GM23338 (cell line): ENCODE measurements at regions not wholly inside any gene's neighbourhood (a gene's known extent, or its start where the extent isn't known, plus 50 kb on each side); places are given as distances from the start of the nearest gene placed in this dataset.
A peak's percentile ranks its signal among the peaks of the same experiment; 100 is the strongest.
"Not testable (repeated sequence)": the region's sequence is repeated elsewhere in the genome, so short reads cannot be mapped to it uniquely, and the experiment has no call there.

Source experiments
- ATAC-seq: fragments of 200-7000 bp; cut with Tn5 transposase; 3 replicates; pipeline ENCODE4 v1.9.1; 2020
- DNase-seq: peaks from one replicate; pipeline ENCODE4 v3.0.0-alpha.2; 2015; ENCODE audit warnings: low spot score
- H2AFZ ChIP-seq: fragments of 200-600 bp; sonication (generic); 2 replicates; pipeline ENCODE4 v1.8.0; 2016; ENCODE audit warnings: antibody characterized with exemption, mild to moderate bottlenecking, moderate library complexity
- H3F3A ChIP-seq: fragments of 200-600 bp; sonication (generic); replicated peaks from 2 replicates; pipeline ENCODE4 v1.8.0; 2017; ENCODE audit warnings: antibody characterized with exemption, mixed run types, low read depth
- H3K27ac ChIP-seq: fragments of 200-600 bp; sonication (generic); 2 replicates; pipeline ENCODE4 v1.6.1; 2016; ENCODE audit warnings: low read depth
- H3K27me3 ChIP-seq: fragments of 200-600 bp; sonication (generic); 2 replicates; pipeline ENCODE4 v1.8.0; 2016; ENCODE audit warnings: mild to moderate bottlenecking, mixed run types, moderate library complexity; ENCODE audit not compliant: insufficient read depth
- H3K36me3 ChIP-seq: fragments of 200-600 bp; sonication (generic); 2 replicates; pipeline ENCODE4 v1.8.0; 2016; ENCODE audit warnings: mild to moderate bottlenecking; ENCODE audit not compliant: insufficient read depth
- H3K4me1 ChIP-seq: fragments of 200-600 bp; sonication (generic); 2 replicates; pipeline ENCODE4 v1.8.0; 2016; ENCODE audit warnings: mild to moderate bottlenecking, moderate library complexity; ENCODE audit not compliant: insufficient read depth
- H3K4me2 ChIP-seq: fragments of 200-600 bp; sonication (generic); 2 replicates; pipeline ENCODE4 v1.7.1; 2017; ENCODE audit warnings: mixed run types
- H3K4me3 ChIP-seq: fragments of 200-600 bp; sonication (generic); 2 replicates; pipeline ENCODE4 v1.6.1; 2016; ENCODE audit warnings: mixed run types
- H3K79me2 ChIP-seq: fragments of 200-600 bp; sonication (generic); replicated peaks from 2 replicates; pipeline ENCODE4 v1.8.0; 2017; ENCODE audit warnings: mild to moderate bottlenecking; ENCODE audit not compliant: insufficient read depth
- H3K9me2 ChIP-seq: fragments of 200-600 bp; sonication (generic); 2 replicates; pipeline ENCODE4 v1.8.0; 2017; ENCODE audit not compliant: insufficient read depth
- H4K20me1 ChIP-seq: fragments of 200-600 bp; sonication (generic); replicated peaks from 2 replicates; pipeline ENCODE4 v1.8.0; 2017; ENCODE audit warnings: mild to moderate bottlenecking; ENCODE audit not compliant: insufficient read depth
- H3K27ac Mint-ChIP-seq: 2 replicates; pipeline ENCODE4 v1.8.0; 2020; ENCODE audit warnings: inconsistent platforms, mild to moderate bottlenecking, moderate library complexity, mixed read lengths
- H3K27me3 Mint-ChIP-seq: 3 replicates; pipeline ENCODE4 v1.8.0; 2022; ENCODE audit warnings: low read depth, mild to moderate bottlenecking, moderate library complexity, mixed read lengths, inconsistent platforms; ENCODE audit not compliant: insufficient read depth, poor library complexity
- H3K36me3 Mint-ChIP-seq: 3 replicates; pipeline ENCODE4 v1.8.0; 2021; ENCODE audit warnings: low read depth, mild to moderate bottlenecking, inconsistent platforms, moderate library complexity, mixed read lengths
- H3K4me1 Mint-ChIP-seq: 3 replicates; pipeline ENCODE4 v1.8.0; 2020; ENCODE audit warnings: mild to moderate bottlenecking, inconsistent platforms, mixed read lengths
- H3K4me3 Mint-ChIP-seq: 3 replicates; pipeline ENCODE4 v1.8.0; 2021; ENCODE audit warnings: moderate library complexity, mild to moderate bottlenecking, inconsistent platforms, mixed read lengths
- H3K9me3 Mint-ChIP-seq: 3 replicates; pipeline ENCODE4 v1.8.0; 2020; ENCODE audit warnings: moderate library complexity, mild to moderate bottlenecking, inconsistent platforms, mixed read lengths
- CTCF ChIP-seq, 2 experiments: fragments of 200-600 bp in 1 of 2; sonication (generic) in 1 of 2; conservative IDR thresholded peaks; 2 replicates each; pipeline versions ENCODE4 v1.5.1 to v1.6.1; 2016 to 2017; ENCODE audit warnings: antibody characterized with exemption in 2 of 2, low read depth in 2 of 2, mild to moderate bottlenecking in 2 of 2, moderate library complexity in 1 of 2
- EZH2phosphoT487 ChIP-seq: fragments of 200-600 bp; sonication (generic); IDR thresholded peaks from one replicate; pipeline ENCODE4 v1.8.1; 2018; ENCODE audit warnings: antibody characterized with exemption; ENCODE audit not compliant: unreplicated experiment
- POLR2AphosphoS5 ChIP-seq: IDR thresholded peaks from 2 replicates; pipeline ENCODE4 v1.6.1; 2016; ENCODE audit warnings: antibody characterized with exemption, low read depth
- STAT1 ChIP-seq: IDR thresholded peaks from one replicate; pipeline ENCODE4 v1.6.1; 2016; ENCODE audit warnings: antibody characterized with exemption; ENCODE audit not compliant: unreplicated experiment

GRCh38 chr1:58051187-58051586, 495.3 kb downstream of the OMA1 start:
- not testable (repeated sequence) for ATAC-seq, H3K36me3 ChIP-seq, H3K79me2 ChIP-seq, H2AFZ ChIP-seq, H3K27ac Mint-ChIP-seq, H3K4me1 Mint-ChIP-seq, DNase-seq, H3K27me3 Mint-ChIP-seq, H3K4me3 ChIP-seq, H3K27me3 ChIP-seq, H3K4me2 ChIP-seq, H3K4me3 Mint-ChIP-seq, H3K4me1 ChIP-seq, H3K27ac ChIP-seq, H4K20me1 ChIP-seq, H3K9me2 ChIP-seq, H3F3A ChIP-seq
- Mint-ChIP-seq H3K36me3 (peaks cover 27% of the 10 kb centered on the region), H3K9me3 (peaks cover 34% of the 10 kb centered on the region)

GRCh38 chr1:58047265-58047858, 499.2 kb downstream of the OMA1 start:
- peak; percentile 80 to 95 for TF ChIP-seq CTCF (conservative IDR thresholded peaks at IDR 0.05; ENCODE audit: low read depth in 2 of 2)
- TF ChIP-seq EZH2phosphoT487, result no peak
- no peak overlapping the region for H3K4me3 Mint-ChIP-seq
- Histone ChIP-seq H3K4me3 (no peak overlapping the region), H2AFZ (no peak overlapping the region), H3K9me2 (peaks cover 5% of the 10 kb centered on the region; the same call in 1 of the 2 replicates), H3K36me3 (no peaks in the 10 kb centered on the region), H3K27me3 (no peaks in the 10 kb centered on the region), H4K20me1 (no peaks in the 10 kb centered on the region), H3K4me2 (no peak overlapping the region), H3K79me2 (no peaks in the 10 kb centered on the region), H3F3A (no peaks in the 10 kb centered on the region), H3K27ac (no peak overlapping the region), H3K4me1 (no peaks in the 10 kb centered on the region)
- H3K36me3 Mint-ChIP-seq, result peaks cover 20% of the 10 kb centered on the region
- H3K27ac Mint-ChIP-seq, result no peak overlapping the region
- ATAC-seq, result peak; percentile 86
- peaks cover 27% of the 10 kb centered on the region for H3K9me3 Mint-ChIP-seq
- peak; percentile 59 for DNase-seq
- H3K27me3 Mint-ChIP-seq, result no peaks in the 10 kb centered on the region
- H3K4me1 Mint-ChIP-seq, result peaks cover 7% of the 10 kb centered on the region

GRCh38 chr1:58045094-58045705, 501.3 kb downstream of the OMA1 start:
- H3K9me2 ChIP-seq, result no peaks in the 10 kb centered on the region
- no peaks in the 10 kb centered on the region for H3F3A ChIP-seq
- H3K4me1 Mint-ChIP-seq, result peaks cover 9% of the 10 kb centered on the region
- no peaks in the 10 kb centered on the region for H3K27me3 Mint-ChIP-seq
- no peak overlapping the region for H2AFZ ChIP-seq
- H3K79me2 ChIP-seq, result no peaks in the 10 kb centered on the region
- ATAC-seq (peak; percentile 70), DNase-seq (peak; percentile 34)
- H4K20me1 ChIP-seq, result no peaks in the 10 kb centered on the region
- no peaks in the 10 kb centered on the region for H3K27me3 ChIP-seq
- no peaks in the 10 kb centered on the region for H3K4me1 ChIP-seq
- peaks cover 17% of the 10 kb centered on the region for H3K9me3 Mint-ChIP-seq
- peaks cover 18% of the 10 kb centered on the region for H3K36me3 Mint-ChIP-seq
- H3K4me2 ChIP-seq, result no peak overlapping the region
- no peaks in the 10 kb centered on the region for H3K36me3 ChIP-seq
- H3K4me3 Mint-ChIP-seq, result no peak overlapping the region
- no peak overlapping the region for H3K27ac ChIP-seq
- H3K27ac Mint-ChIP-seq, result no peak overlapping the region
- no peak overlapping the region for H3K4me3 ChIP-seq
- TF ChIP-seq STAT1 (no peak), POLR2AphosphoS5 (no peak), EZH2phosphoT487 (no peak)
